MCF 10A (cell line): ENCODE measurements at regions not wholly inside any gene's neighbourhood (a gene's known extent, or its start where the extent isn't known, plus 50 kb on each side); places are given as distances from the start of the nearest gene placed in this dataset.

Experiments used
- BruUV-seq: library from RNA; stranded (reverse); fragments of 400-500 nt; replicated peaks from 2 replicates; lab custom pipeline; 2021; lab: Mats Ljungman, UMichigan
- CTCF ChIA-PET: fragments of 300-600 bp; sonication (Branson Sonifier 250); formaldehyde crosslinking; extraction: SDS; loops from one replicate; lab custom pipeline; 2021; ENCODE audit warnings: antibody characterized with exemption, inconsistent platforms; lab: Yijun Ruan, JAX
- POLR2A ChIA-PET: fragments of 300-600, 350-650 bp; sonication (Branson Sonifier 250); formaldehyde crosslinking; extraction: SDS; loops from one replicate; lab custom pipeline; 2020; ENCODE audit warnings: antibody characterized with exemption, inconsistent platforms; lab: Yijun Ruan, JAX
- DNase-seq: peaks from one replicate; pipeline ENCODE4 v3.0.0-alpha.2; 2018; ENCODE audit not compliant: unreplicated experiment
- H3K27ac Mint-ChIP-seq: one replicate; pipeline ENCODE4 v1.8.0; 2022; ENCODE audit warnings: mild to moderate bottlenecking, low read depth, mixed read lengths; ENCODE audit not compliant: unreplicated experiment
- H3K27me3 Mint-ChIP-seq: one replicate; pipeline ENCODE4 v1.8.0; 2022; ENCODE audit warnings: mixed read lengths; ENCODE audit not compliant: insufficient read depth, unreplicated experiment
- H3K36me3 Mint-ChIP-seq: one replicate; pipeline ENCODE4 v1.8.0; 2022; ENCODE audit warnings: mild to moderate bottlenecking, moderate library complexity, mixed read lengths; ENCODE audit not compliant: insufficient read depth, unreplicated experiment
- H3K4me1 Mint-ChIP-seq: one replicate; pipeline ENCODE4 v1.8.0; 2022; ENCODE audit warnings: mixed read lengths; ENCODE audit not compliant: insufficient read depth, unreplicated experiment
- H3K4me3 Mint-ChIP-seq: one replicate; pipeline ENCODE4 v1.8.0; 2022; ENCODE audit warnings: mild to moderate bottlenecking, moderate library complexity, mixed read lengths; ENCODE audit not compliant: unreplicated experiment
- H3K9me3 Mint-ChIP-seq: one replicate; pipeline ENCODE4 v1.8.0; 2022; ENCODE audit warnings: mixed read lengths; ENCODE audit not compliant: unreplicated experiment
- intact Hi-C: fragments of 100-400 bp; cut with micrococcal nuclease; formaldehyde crosslinking; loops from 2 replicates; pipeline ENCODE4 v1.14.1; 2022
- TF ChIP-seq, protein P1 (sequence below): fragments of 200-600 bp; IDR thresholded peaks from one replicate; pipeline ENCODE4 v1.8.0; 2022; ENCODE audit warnings: antibody characterized with exemption, mild to moderate bottlenecking; ENCODE audit not compliant: unreplicated experiment

DNA sequence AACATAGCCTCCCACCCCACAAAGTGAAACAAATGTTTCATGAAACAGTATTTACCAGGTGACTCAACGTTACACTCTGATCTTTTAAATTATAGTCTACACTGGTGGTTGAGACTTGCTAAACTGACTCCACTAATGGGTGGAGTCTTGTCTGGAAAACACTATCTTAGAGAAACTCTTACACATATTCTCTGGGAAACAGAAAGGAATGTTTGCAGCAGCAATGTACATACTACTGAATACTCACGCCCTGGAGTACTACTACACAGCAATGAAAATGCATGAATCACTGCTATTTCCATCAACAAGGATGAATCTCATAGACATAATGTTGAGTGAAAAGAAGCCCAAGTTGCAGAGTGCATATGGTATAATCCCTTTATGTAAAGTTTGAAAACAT lies 208.5 kb upstream of the IGFBP7 start:
- no TSS peak for BruUV-seq
- intact Hi-C loops = no loop called here
- TF ChIP-seq, protein P1, sequence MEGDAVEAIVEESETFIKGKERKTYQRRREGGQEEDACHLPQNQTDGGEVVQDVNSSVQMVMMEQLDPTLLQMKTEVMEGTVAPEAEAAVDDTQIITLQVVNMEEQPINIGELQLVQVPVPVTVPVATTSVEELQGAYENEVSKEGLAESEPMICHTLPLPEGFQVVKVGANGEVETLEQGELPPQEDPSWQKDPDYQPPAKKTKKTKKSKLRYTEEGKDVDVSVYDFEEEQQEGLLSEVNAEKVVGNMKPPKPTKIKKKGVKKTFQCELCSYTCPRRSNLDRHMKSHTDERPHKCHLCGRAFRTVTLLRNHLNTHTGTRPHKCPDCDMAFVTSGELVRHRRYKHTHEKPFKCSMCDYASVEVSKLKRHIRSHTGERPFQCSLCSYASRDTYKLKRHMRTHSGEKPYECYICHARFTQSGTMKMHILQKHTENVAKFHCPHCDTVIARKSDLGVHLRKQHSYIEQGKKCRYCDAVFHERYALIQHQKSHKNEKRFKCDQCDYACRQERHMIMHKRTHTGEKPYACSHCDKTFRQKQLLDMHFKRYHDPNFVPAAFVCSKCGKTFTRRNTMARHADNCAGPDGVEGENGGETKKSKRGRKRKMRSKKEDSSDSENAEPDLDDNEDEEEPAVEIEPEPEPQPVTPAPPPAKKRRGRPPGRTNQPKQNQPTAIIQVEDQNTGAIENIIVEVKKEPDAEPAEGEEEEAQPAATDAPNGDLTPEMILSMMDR = no peak
- CTCF ChIA-PET = interaction anchor here (0.7 to 0.9 kb wide), 2 partner anchors 97 to 155 kb away, joined by 3 read pairs; no protein-coding TSS in a partner anchor
- no peak overlapping the region for H3K4me3 Mint-ChIP-seq
- no peaks in the 10 kb centered on the region for H3K36me3 Mint-ChIP-seq
- no peaks in the 10 kb centered on the region for H3K27me3 Mint-ChIP-seq
- peak; percentile 47 for DNase-seq
- H3K4me1 Mint-ChIP-seq = peaks cover 30% of the 10 kb centered on the region
- peak overlapping the region; percentile 87 for H3K27ac Mint-ChIP-seq
- peaks cover 6% of the 10 kb centered on the region for H3K9me3 Mint-ChIP-seq
- POLR2A ChIA-PET = interaction anchor here (1.1 kb wide), 1 partner anchor 86 kb away, joined by 5 read pairs; no protein-coding TSS in a partner anchor

DNA sequence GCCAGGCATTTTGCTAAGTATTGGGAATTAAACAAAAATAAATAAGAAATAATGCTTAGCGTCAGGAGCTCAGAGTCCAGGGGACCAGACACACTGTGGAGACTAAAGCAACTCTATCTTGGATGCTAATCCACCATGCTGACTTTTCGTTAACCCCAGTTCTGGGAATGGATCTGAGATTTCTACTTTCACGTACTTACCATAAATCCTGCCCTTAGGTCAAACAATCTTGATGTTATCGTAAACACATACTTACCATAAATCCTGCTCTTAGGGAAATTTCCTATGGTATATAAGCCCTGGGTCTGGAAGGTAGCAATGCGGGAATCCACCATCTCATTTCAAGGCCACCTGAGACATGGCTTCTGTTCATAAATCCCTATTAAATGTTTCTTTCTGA lies 204.5 kb upstream of the IGFBP7 start:
- H3K4me1 Mint-ChIP-seq = peaks cover 25% of the 10 kb centered on the region
- CTCF ChIA-PET = interaction anchor here (1.0 kb wide), 1 partner anchor 149 kb away, joined by 3 read pairs; no protein-coding TSS in a partner anchor

DNA sequence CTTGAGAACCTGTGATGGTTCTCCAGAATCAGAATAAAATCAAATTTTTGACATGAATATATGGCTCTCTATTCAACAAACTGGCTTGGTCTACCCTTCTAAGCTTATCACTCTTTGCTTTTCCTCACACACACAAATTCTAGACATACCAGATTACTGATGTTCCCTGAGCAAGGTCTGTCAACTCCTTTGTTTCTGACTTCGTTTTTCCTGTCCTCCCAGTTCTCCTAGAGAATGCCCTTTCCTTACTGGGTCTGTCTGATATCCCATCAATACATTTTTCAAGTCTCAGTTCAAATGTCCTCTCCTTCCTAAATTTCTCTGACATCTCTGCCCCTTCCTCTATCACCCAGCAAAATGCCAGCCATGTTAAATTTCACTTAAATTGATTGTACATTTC lies 202.1 kb upstream of the IGFBP7 start:
- TF ChIP-seq, protein P1 = no peak
- no TSS peak for BruUV-seq
- Mint-ChIP-seq H3K4me1 (peaks cover 18% of the 10 kb centered on the region), H3K27ac (peak overlapping the region; percentile 10), H3K9me3 (no peaks in the 10 kb centered on the region), H3K4me3 (no peak overlapping the region), H3K27me3 (no peaks in the 10 kb centered on the region), H3K36me3 (peaks cover 6% of the 10 kb centered on the region)
- no peak for DNase-seq
- ChIA-PET CTCF (interaction anchor here (0.6 to 0.7 kb wide), 2 partner anchors 23 to 1199 kb away, joined by 3 read pairs; no protein-coding TSS in a partner anchor), POLR2A (no interaction called here)
- intact Hi-C loops = no loop called here

More for the DNA sequence above, 204.5 kb upstream of the IGFBP7 start:
- TF ChIP-seq, protein P1 = no peak
- Mint-ChIP-seq H3K27me3 (no peaks in the 10 kb centered on the region), H3K36me3 (no peaks in the 10 kb centered on the region), H3K9me3 (no peaks in the 10 kb centered on the region), H3K4me3 (no peak overlapping the region), H3K27ac (no peak overlapping the region)
- POLR2A ChIA-PET = no interaction called here
- DNase-seq = no peak
- intact Hi-C loops = no loop called here
- no TSS peak for BruUV-seq

DNA sequence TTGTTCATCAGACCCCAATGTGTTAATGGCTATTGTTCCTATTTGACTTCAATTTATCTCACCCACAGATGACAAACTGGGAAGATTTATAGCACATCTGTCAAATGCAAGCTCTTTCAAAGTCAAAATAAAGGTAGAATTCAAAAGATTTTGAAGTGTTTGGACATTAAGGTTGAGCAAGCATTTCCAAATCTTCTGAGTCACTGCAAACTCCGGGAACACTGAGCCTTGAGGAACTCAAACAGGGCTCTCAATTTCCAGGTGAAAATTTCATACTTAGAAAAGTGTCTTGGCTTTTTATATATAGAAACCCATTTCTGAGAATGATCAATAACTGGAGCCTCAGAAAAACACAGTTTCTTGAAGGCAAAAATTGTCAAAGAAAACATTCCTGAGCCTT lies 199.5 kb upstream of the IGFBP7 start:
- Mint-ChIP-seq H3K9me3 (no peaks in the 10 kb centered on the region), H3K27ac (peak overlapping the region; percentile 86), H3K4me1 (peaks cover 18% of the 10 kb centered on the region), H3K4me3 (no peak overlapping the region), H3K36me3 (peaks cover 6% of the 10 kb centered on the region), H3K27me3 (no peaks in the 10 kb centered on the region)
- TF ChIP-seq, protein P1 = no peak
- intact Hi-C loops = no loop called here
- CTCF ChIA-PET = interaction anchor here (0.6 to 1.9 kb wide), 2 partner anchors 132 to 146 kb away, joined by 3 to 5 read pairs; no protein-coding TSS in a partner anchor
- BruUV-seq = no TSS peak
- POLR2A ChIA-PET = interaction anchor here (0.7 kb wide), 1 partner anchor 8 kb away, joined by 3 read pairs; no protein-coding TSS in a partner anchor
- peak; percentile 61 for DNase-seq
